Mesendoderm (in vitro differentiated cells): ENCODE measurements at regions not wholly inside any gene's neighbourhood (a gene's known extent, or its start where the extent isn't known, plus 50 kb on each side); places are given as distances from the start of the nearest gene placed in this dataset.

ENCODE experiments used
- DNase-seq: peaks from one replicate; pipeline ENCODE4 v3.0.0; 2013
- H2AK5ac ChIP-seq: 2 replicates; pipeline ENCODE4 v1.6.1; 2013; ENCODE audit warnings: low read length, inconsistent platforms
- H2BK120ac ChIP-seq: 2 replicates; pipeline ENCODE4 v1.6.1; 2013; ENCODE audit warnings: low read depth, mild to moderate bottlenecking, low read length, moderate library complexity, mixed read lengths
- H2BK15ac ChIP-seq: replicated peaks from 2 replicates; pipeline ENCODE4 v1.6.1; 2013; ENCODE audit warnings: low read depth, mild to moderate bottlenecking, moderate library complexity
- H2BK5ac ChIP-seq: 2 replicates; pipeline ENCODE4 v1.6.1; 2013; ENCODE audit warnings: low read length, inconsistent platforms
- H3K18ac ChIP-seq: 2 replicates; pipeline ENCODE4 v1.6.1; 2013; ENCODE audit warnings: mild to moderate bottlenecking, low read length, mixed read lengths
- H3K23ac ChIP-seq: one replicate; pipeline ENCODE4 v1.6.1; 2013; ENCODE audit warnings: low read length
- H3K27ac ChIP-seq: 2 replicates; pipeline ENCODE4 v1.5.1; 2013; ENCODE audit warnings: low read depth, mild to moderate bottlenecking, inconsistent platforms, low read length, moderate library complexity
- H3K27me3 ChIP-seq: 2 replicates; pipeline ENCODE4 v1.6.1; 2013; ENCODE audit warnings: low read length, control low read depth, mild to moderate bottlenecking, inconsistent platforms; ENCODE audit not compliant: insufficient read depth, poor library complexity
- H3K36me3 ChIP-seq: 2 replicates; pipeline ENCODE4 v1.6.1; 2013; ENCODE audit warnings: low read length, inconsistent platforms; ENCODE audit not compliant: control insufficient read depth, insufficient read depth
- H3K4ac ChIP-seq: one replicate; pipeline ENCODE4 v1.6.1; 2013; ENCODE audit warnings: low read depth, mild to moderate bottlenecking, low read length, moderate library complexity
- H3K4me1 ChIP-seq: 2 replicates; pipeline ENCODE4 v1.6.1; 2013; ENCODE audit warnings: low read depth, low read length, inconsistent platforms; ENCODE audit not compliant: control insufficient read depth
- H3K4me2 ChIP-seq: 2 replicates; pipeline ENCODE4 v1.6.1; 2013; ENCODE audit warnings: low read length
- H3K4me3 ChIP-seq: 2 replicates; pipeline ENCODE4 v1.5.1; 2013; ENCODE audit warnings: mild to moderate bottlenecking, low read length
- H3K56ac ChIP-seq: one replicate; pipeline ENCODE4 v1.6.1; 2013; ENCODE audit warnings: low read length
- H3K79me1 ChIP-seq: 2 replicates; pipeline ENCODE4 v1.6.1; 2013; ENCODE audit warnings: low read length, inconsistent platforms
- H3K79me2 ChIP-seq: 2 replicates; pipeline ENCODE4 v1.6.1; 2013; ENCODE audit warnings: mild to moderate bottlenecking, low read length; ENCODE audit not compliant: control insufficient read depth, insufficient read depth
- H3K9ac ChIP-seq: 2 replicates; pipeline ENCODE4 v1.6.1; 2013; ENCODE audit warnings: low read length, inconsistent platforms
- H4K5ac ChIP-seq: one replicate; pipeline ENCODE4 v1.6.1; 2013; ENCODE audit warnings: low read length
- H4K8ac ChIP-seq: one replicate; pipeline ENCODE4 v1.6.1; 2013; ENCODE audit warnings: low read depth, mild to moderate bottlenecking, control low read depth, low read length, moderate library complexity
- WGBS: extraction: QIAGEN DNeasy Blood & Tissue Kit; methylation state at CpG from one replicate; pipeline ENCODE4 v1.1.7; 2013; ENCODE audit warnings: low lambda C conversion rate, missing lambda C conversion rate; ENCODE audit not compliant: insufficient coverage; ENCODE audit errors: extremely low coverage; 5-methylcytosine and 5-hydroxymethylcytosine counted together

DNA sequence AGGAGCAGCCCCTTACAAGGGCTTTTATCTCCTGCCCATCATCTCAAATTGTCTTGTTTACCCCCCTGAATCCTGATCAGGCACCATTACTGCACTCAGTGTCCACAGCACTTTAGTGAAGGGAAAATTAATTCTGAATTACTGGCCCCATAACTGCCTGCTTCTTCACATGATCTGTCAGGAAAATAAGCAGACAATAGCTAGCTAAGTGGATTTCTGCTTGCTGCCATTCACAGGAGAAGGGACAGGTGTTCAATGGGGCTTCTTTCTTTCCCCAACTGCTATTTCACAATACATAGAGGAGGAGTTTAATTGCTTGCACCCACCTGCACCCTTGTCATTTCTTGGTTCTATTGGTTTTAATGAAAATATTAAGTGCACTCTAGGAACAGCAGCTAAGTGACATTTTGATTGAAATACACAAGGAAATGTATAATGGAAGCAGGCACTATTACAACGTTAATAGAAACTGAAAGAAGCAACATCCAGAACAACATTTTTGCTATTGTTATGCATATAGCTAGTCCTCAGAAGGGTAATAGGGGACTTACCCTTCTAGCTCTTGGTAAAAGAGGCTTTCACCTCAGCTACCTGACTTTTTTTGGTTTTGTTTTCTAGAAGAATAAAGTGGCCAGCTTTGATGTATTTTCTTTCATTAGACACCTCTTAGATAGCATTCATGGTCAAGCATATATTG, 599.3 kb upstream of the TLE4 start:
- Histone ChIP-seq H3K4me1 (peaks cover 2% of the 10 kb centered on the region), H4K5ac (no peak overlapping the region), H3K79me2 (no peaks in the 10 kb centered on the region), H3K56ac (no peak overlapping the region), H3K4ac (no peak overlapping the region), H3K4me2 (no peak overlapping the region), H3K23ac (no peak overlapping the region), H3K79me1 (no peaks in the 10 kb centered on the region), H3K36me3 (no peaks in the 10 kb centered on the region), H2BK120ac (no peak overlapping the region), H3K27me3 (no peaks in the 10 kb centered on the region), H3K4me3 (no peak overlapping the region), H3K18ac (no peak overlapping the region), H2BK15ac (no peak overlapping the region), H4K8ac (no peak overlapping the region), H3K27ac (no peak overlapping the region), H2AK5ac (no peak overlapping the region), H3K9ac (no peak overlapping the region), H2BK5ac (no peak overlapping the region)
- WGBS: no CpG with 5 or more reads among the region's 1 CpG
- peak; percentile 9 for DNase-seq

- no peaks in the 10 kb centered on the region for H3K27me3 ChIP-seq
- DNase-seq: peak; percentile 45
- H2BK120ac ChIP-seq: no peak overlapping the region
- no peak overlapping the region for H3K18ac ChIP-seq
- H2BK15ac ChIP-seq: no peak overlapping the region
- H3K4me2 ChIP-seq: no peak overlapping the region
- H3K36me3 ChIP-seq: no peaks in the 10 kb centered on the region
- H3K4ac ChIP-seq: no peak overlapping the region
- H3K4me1 ChIP-seq: peaks cover 2% of the 10 kb centered on the region
- no peak overlapping the region for H3K27ac ChIP-seq
- no peak overlapping the region for H3K4me3 ChIP-seq
- H2AK5ac ChIP-seq: no peak overlapping the region
- no peak overlapping the region for H4K8ac ChIP-seq
- H3K79me1 ChIP-seq: no peaks in the 10 kb centered on the region
- no peaks in the 10 kb centered on the region for H3K79me2 ChIP-seq
- H4K5ac ChIP-seq: no peak overlapping the region
- H2BK5ac ChIP-seq: no peak overlapping the region
- no peak overlapping the region for H3K9ac ChIP-seq
- no peak overlapping the region for H3K56ac ChIP-seq
- H3K23ac ChIP-seq: no peak overlapping the region
Measured at GRCh38 chr9:78973907-78974306, 597.9 kb upstream of the TLE4 start.

- H3K23ac ChIP-seq: no peak overlapping the region
- H3K79me1 ChIP-seq: no peaks in the 10 kb centered on the region
- H2BK15ac ChIP-seq: no peak overlapping the region
- H3K56ac ChIP-seq: no peak overlapping the region
- no peak overlapping the region for H2AK5ac ChIP-seq
- no peak overlapping the region for H3K4me3 ChIP-seq
- no peak overlapping the region for H4K8ac ChIP-seq
- no peaks in the 10 kb centered on the region for H3K79me2 ChIP-seq
- H3K4ac ChIP-seq: no peak overlapping the region
- no peak overlapping the region for H2BK5ac ChIP-seq
- WGBS: no CpG with 5 or more reads among the region's 3 CpGs
- no peaks in the 10 kb centered on the region for H3K27me3 ChIP-seq
- no peak overlapping the region for H4K5ac ChIP-seq
- no peak overlapping the region for H3K27ac ChIP-seq
- H3K36me3 ChIP-seq: no peaks in the 10 kb centered on the region
- DNase-seq: peak; percentile 21
- no peaks in the 10 kb centered on the region for H3K4me1 ChIP-seq
- H3K4me2 ChIP-seq: no peak overlapping the region
- no peak overlapping the region for H3K9ac ChIP-seq
- H3K18ac ChIP-seq: no peak overlapping the region
- H2BK120ac ChIP-seq: no peak overlapping the region
Measured at GRCh38 chr9:78982849-78983248, 588.9 kb upstream of the TLE4 start.

- H3K27ac ChIP-seq: no peak overlapping the region
- H3K56ac ChIP-seq: no peak overlapping the region
- no peaks in the 10 kb centered on the region for H3K79me2 ChIP-seq
- H2BK120ac ChIP-seq: no peak overlapping the region
- WGBS: no CpG with 5 or more reads among the region's 2 CpGs
- no peak overlapping the region for H3K23ac ChIP-seq
- no peak overlapping the region for H3K18ac ChIP-seq
- H3K4me2 ChIP-seq: no peak overlapping the region
- no peaks in the 10 kb centered on the region for H3K27me3 ChIP-seq
- no peak overlapping the region for H3K4me3 ChIP-seq
- no peak overlapping the region for H2BK15ac ChIP-seq
- no peak overlapping the region for H2AK5ac ChIP-seq
- no peaks in the 10 kb centered on the region for H3K79me1 ChIP-seq
- H4K5ac ChIP-seq: no peak overlapping the region
- H3K4ac ChIP-seq: no peak overlapping the region
- no peak overlapping the region for H4K8ac ChIP-seq
- no peak overlapping the region for H3K9ac ChIP-seq
- no peaks in the 10 kb centered on the region for H3K36me3 ChIP-seq
- H2BK5ac ChIP-seq: no peak overlapping the region
- H3K4me1 ChIP-seq: no peaks in the 10 kb centered on the region
- DNase-seq: no peak
Measured at GRCh38 chr9:78985084-78985738, 586.6 kb upstream of the TLE4 start.

GRCh38 chr9:78986446-78986845, 585.3 kb upstream of the TLE4 start:
- H3K36me3 ChIP-seq: no peaks in the 10 kb centered on the region
- no peak overlapping the region for H3K23ac ChIP-seq
- no peak overlapping the region for H3K9ac ChIP-seq
- no peaks in the 10 kb centered on the region for H3K79me2 ChIP-seq
- no peak overlapping the region for H3K4ac ChIP-seq
- no peak overlapping the region for H2BK15ac ChIP-seq
- no peak overlapping the region for H2BK120ac ChIP-seq
- DNase-seq: no peak
- no peak overlapping the region for H2BK5ac ChIP-seq
- no peaks in the 10 kb centered on the region for H3K27me3 ChIP-seq
- no peak overlapping the region for H3K4me3 ChIP-seq
- H3K56ac ChIP-seq: no peak overlapping the region
- no peak overlapping the region for H3K4me2 ChIP-seq
- H3K18ac ChIP-seq: no peak overlapping the region
- H3K27ac ChIP-seq: no peak overlapping the region
- no peak overlapping the region for H4K5ac ChIP-seq
- no CpG with 5 or more reads among the region's 2 CpGs for WGBS
- H3K4me1 ChIP-seq: no peaks in the 10 kb centered on the region
- no peak overlapping the region for H2AK5ac ChIP-seq
- no peaks in the 10 kb centered on the region for H3K79me1 ChIP-seq
- H4K8ac ChIP-seq: no peak overlapping the region
